Stomach (tissue), 4 donors: ENCODE measurements at regions not wholly inside any gene's neighbourhood (a gene's known extent, or its start where the extent isn't known, plus 50 kb on each side); places are given as distances from the start of the nearest gene placed in this dataset.

ENCODE experiments used
- CTCF ChIP-seq, 7 experiments: fragments of 450-650 bp in 4 of 7; fragments of 200-600 bp in 3 of 7; sonication (generic) in 3 of 7; IDR thresholded peaks; one replicate each; pipeline ENCODE4 v1.5.1; 2016 to 2019; ENCODE audit warnings: antibody characterized with exemption in 7 of 7, control low read depth in 2 of 7, mild to moderate bottlenecking in 1 of 7
- POLR2A ChIP-seq, 4 donors: fragments of 450-650 bp; IDR thresholded peaks; one replicate each; pipeline ENCODE4 v1.6.1; 2016; ENCODE audit warnings: antibody characterized with exemption in 4 of 4, control low read depth in 2 of 4, mild to moderate bottlenecking in 1 of 4, moderate library complexity in 1 of 4
- POLR2AphosphoS5 ChIP-seq, 3 donors: sonication (generic); formaldehyde crosslinking; IDR thresholded peaks; one replicate each; pipeline ENCODE4 v1.6.1; 2016; ENCODE audit warnings: antibody characterized with exemption in 3 of 3

- TF ChIP-seq CTCF (IDR thresholded peaks at IDR 0.05) (no peak), POLR2A (IDR thresholded peaks at IDR 0.05) (no peak), POLR2AphosphoS5 (IDR thresholded peaks at IDR 0.05) (no peak)
Measured at GRCh38 chr18:10319914-10320600, 134.4 kb upstream of the APCDD1 start.
